ENCODE measurements at regions not wholly inside any gene's neighbourhood (a gene's known extent, or its start where the extent isn't known, plus 50 kb on each side); places are given as distances from the start of the nearest gene placed in this dataset.
"Not testable (repeated sequence)": the region's sequence is repeated elsewhere in the genome, so short reads cannot be mapped to it uniquely, and the experiment has no call there.

- no peak for TF ChIP-seq POLR2AphosphoS5 (IDR thresholded peaks at IDR 0.05; ENCODE audit: low read depth, low read length)
- no peak for TF ChIP-seq POLR2A (IDR thresholded peaks at IDR 0.05; ENCODE audit: low read depth, low read length)
- no peak for TF ChIP-seq TAF1 (IDR thresholded peaks at IDR 0.05; ENCODE audit: borderline replicate concordance, low read depth, low read length)
- DNase-seq (ENCODE audit: insufficient read length) (no peak), FAIRE-seq (no peak)
Measured at GRCh38 chr5:86671536-86671935, 53.8 kb downstream of the COX7C start.

DNA sequence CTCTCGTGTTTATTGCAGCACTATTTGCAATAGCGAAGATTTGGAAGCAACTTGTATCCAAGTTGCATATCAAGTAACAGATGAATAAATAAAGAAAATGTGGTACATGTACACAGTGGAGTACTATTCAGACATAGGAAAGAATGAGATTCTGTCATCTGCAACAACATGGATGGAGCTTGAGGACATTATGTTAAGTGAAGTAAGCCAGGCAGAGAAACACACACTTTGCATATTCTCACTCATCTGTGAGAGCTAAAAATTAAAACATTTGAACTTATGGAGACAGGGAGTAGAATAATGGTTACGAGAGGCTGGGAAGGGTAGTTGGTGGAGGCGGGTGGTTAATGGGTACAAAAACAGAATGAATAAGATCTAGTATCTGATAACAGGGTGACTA is 56.3 kb downstream of the COX7C start:
- DNase-seq (ENCODE audit: insufficient read length): no peak
- no peak for TF ChIP-seq TAF1 (IDR thresholded peaks at IDR 0.05; ENCODE audit: borderline replicate concordance, low read depth, low read length)
- no peak for TF ChIP-seq POLR2A (IDR thresholded peaks at IDR 0.05; ENCODE audit: low read depth, low read length)
- no peak for TF ChIP-seq POLR2AphosphoS5 (IDR thresholded peaks at IDR 0.05; ENCODE audit: low read depth, low read length)
- no peak for FAIRE-seq

DNA sequence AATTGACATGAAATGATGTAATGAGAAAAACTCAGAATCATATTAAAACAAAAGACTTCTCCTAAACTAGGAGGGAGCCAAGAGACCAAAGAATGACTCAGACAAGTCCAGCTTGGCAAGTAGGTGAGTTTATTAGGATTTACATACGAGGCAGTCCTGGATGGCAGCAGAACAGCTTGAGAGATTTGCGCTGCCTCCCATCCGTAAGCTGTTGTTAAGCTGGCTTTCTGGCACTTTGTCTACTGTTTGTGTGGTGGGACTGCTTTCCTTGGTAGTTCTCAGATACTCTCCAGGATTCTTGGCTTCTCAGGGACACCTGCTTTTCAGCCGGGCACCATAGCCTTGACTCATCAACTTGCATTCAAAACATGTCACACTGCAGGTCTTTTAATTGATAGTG is 57.6 kb downstream of the COX7C start:
- no peak for DNase-seq (ENCODE audit: insufficient read length)
- no peak for FAIRE-seq
- TF ChIP-seq POLR2A (IDR thresholded peaks at IDR 0.05; ENCODE audit: low read depth, low read length) (no peak), TAF1 (IDR thresholded peaks at IDR 0.05; ENCODE audit: borderline replicate concordance, low read depth, low read length) (no peak), POLR2AphosphoS5 (IDR thresholded peaks at IDR 0.05; ENCODE audit: low read depth, low read length) (no peak)

- no peak for TF ChIP-seq POLR2AphosphoS5 (IDR thresholded peaks at IDR 0.05; ENCODE audit: low read depth, low read length)
- no peak for TF ChIP-seq TAF1 (IDR thresholded peaks at IDR 0.05; ENCODE audit: borderline replicate concordance, low read depth, low read length)
- no peak for TF ChIP-seq POLR2A (IDR thresholded peaks at IDR 0.05; ENCODE audit: low read depth, low read length)
- FAIRE-seq: peak; percentile 67
- no peak for DNase-seq (ENCODE audit: insufficient read length)
Measured at GRCh38 chr5:86679529-86679928, 61.8 kb downstream of the COX7C start.

GRCh38 chr5:86679949-86680348 is 62.2 kb downstream of the COX7C start:
- no peak for FAIRE-seq
- DNase-seq (ENCODE audit: insufficient read length): no peak
- TF ChIP-seq TAF1 (IDR thresholded peaks at IDR 0.05; ENCODE audit: borderline replicate concordance, low read depth, low read length): no peak
- TF ChIP-seq POLR2AphosphoS5 (IDR thresholded peaks at IDR 0.05; ENCODE audit: low read depth, low read length): no peak

GRCh38 chr5:86684222-86684621 is 66.5 kb downstream of the COX7C start:
- DNase-seq (ENCODE audit: insufficient read length): no peak
- TF ChIP-seq POLR2A (IDR thresholded peaks at IDR 0.05; ENCODE audit: low read depth, low read length) (no peak), TAF1 (IDR thresholded peaks at IDR 0.05; ENCODE audit: borderline replicate concordance, low read depth, low read length) (no peak), POLR2AphosphoS5 (IDR thresholded peaks at IDR 0.05; ENCODE audit: low read depth, low read length) (no peak)
- FAIRE-seq: no peak

DNA sequence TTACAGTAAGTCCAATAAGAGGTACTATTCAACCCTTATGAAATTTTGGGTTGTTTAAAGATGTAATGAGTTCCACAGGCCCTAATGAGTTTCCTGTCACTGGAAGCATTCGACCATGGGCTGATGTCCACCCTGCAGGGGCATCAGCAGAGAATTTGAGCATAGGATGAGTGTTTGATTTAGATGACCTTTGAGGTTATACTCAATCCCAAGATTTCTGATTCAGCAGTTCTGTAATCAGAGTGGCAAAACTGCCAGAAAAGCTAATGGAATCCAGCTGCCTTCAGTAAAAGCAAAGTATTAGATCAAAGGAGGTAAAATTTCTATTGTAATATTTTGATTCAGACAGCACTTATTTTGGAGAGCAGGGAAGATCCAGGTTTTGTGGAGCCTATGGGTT is 68.3 kb downstream of the COX7C start:
- no peak for FAIRE-seq

GRCh38 chr5:86688406-86688805 is 70.7 kb downstream of the COX7C start:
- FAIRE-seq (no peak), DNase-seq (ENCODE audit: insufficient read length) (no peak)
- no peak for TF ChIP-seq POLR2A (IDR thresholded peaks at IDR 0.05; ENCODE audit: low read depth, low read length)
- no peak for TF ChIP-seq POLR2AphosphoS5 (IDR thresholded peaks at IDR 0.05; ENCODE audit: low read depth, low read length)
- no peak for TF ChIP-seq TAF1 (IDR thresholded peaks at IDR 0.05; ENCODE audit: borderline replicate concordance, low read depth, low read length)

More for the DNA sequence above, 68.3 kb downstream of the COX7C start:
- TF ChIP-seq POLR2A (IDR thresholded peaks at IDR 0.05; ENCODE audit: low read depth, low read length): no peak
- TF ChIP-seq POLR2AphosphoS5 (IDR thresholded peaks at IDR 0.05; ENCODE audit: low read depth, low read length): no peak
- no peak for TF ChIP-seq TAF1 (IDR thresholded peaks at IDR 0.05; ENCODE audit: borderline replicate concordance, low read depth, low read length)
- no peak for DNase-seq (ENCODE audit: insufficient read length)

- TF ChIP-seq POLR2AphosphoS5 (IDR thresholded peaks at IDR 0.05; ENCODE audit: low read depth, low read length) (no peak), POLR2A (IDR thresholded peaks at IDR 0.05; ENCODE audit: low read depth, low read length) (no peak), TAF1 (IDR thresholded peaks at IDR 0.05; ENCODE audit: borderline replicate concordance, low read depth, low read length) (no peak)
- no peak for FAIRE-seq
Measured at GRCh38 chr5:86689103-86689729, 71.5 kb downstream of the COX7C start.

GRCh38 chr5:86709157-86709881 is 91.6 kb downstream of the COX7C start:
- FAIRE-seq (no peak), DNase-seq (ENCODE audit: insufficient read length) (no peak)
- no peak for TF ChIP-seq TAF1 (IDR thresholded peaks at IDR 0.05; ENCODE audit: borderline replicate concordance, low read depth, low read length)
- no peak for TF ChIP-seq POLR2AphosphoS5 (IDR thresholded peaks at IDR 0.05; ENCODE audit: low read depth, low read length)
- TF ChIP-seq POLR2A (IDR thresholded peaks at IDR 0.05; ENCODE audit: low read depth, low read length): no peak

More at GRCh38 chr5:86689103-86689729, 71.5 kb downstream of the COX7C start:
- DNase-seq (ENCODE audit: insufficient read length): no peak

- DNase-seq (ENCODE audit: insufficient read length): no peak
- FAIRE-seq: no peak
- no peak for TF ChIP-seq POLR2A (IDR thresholded peaks at IDR 0.05; ENCODE audit: low read depth, low read length)
- no peak for TF ChIP-seq POLR2AphosphoS5 (IDR thresholded peaks at IDR 0.05; ENCODE audit: low read depth, low read length)
- TF ChIP-seq TAF1 (IDR thresholded peaks at IDR 0.05; ENCODE audit: borderline replicate concordance, low read depth, low read length): no peak
Measured at GRCh38 chr5:86716121-86716520, 98.4 kb downstream of the COX7C start.

DNA sequence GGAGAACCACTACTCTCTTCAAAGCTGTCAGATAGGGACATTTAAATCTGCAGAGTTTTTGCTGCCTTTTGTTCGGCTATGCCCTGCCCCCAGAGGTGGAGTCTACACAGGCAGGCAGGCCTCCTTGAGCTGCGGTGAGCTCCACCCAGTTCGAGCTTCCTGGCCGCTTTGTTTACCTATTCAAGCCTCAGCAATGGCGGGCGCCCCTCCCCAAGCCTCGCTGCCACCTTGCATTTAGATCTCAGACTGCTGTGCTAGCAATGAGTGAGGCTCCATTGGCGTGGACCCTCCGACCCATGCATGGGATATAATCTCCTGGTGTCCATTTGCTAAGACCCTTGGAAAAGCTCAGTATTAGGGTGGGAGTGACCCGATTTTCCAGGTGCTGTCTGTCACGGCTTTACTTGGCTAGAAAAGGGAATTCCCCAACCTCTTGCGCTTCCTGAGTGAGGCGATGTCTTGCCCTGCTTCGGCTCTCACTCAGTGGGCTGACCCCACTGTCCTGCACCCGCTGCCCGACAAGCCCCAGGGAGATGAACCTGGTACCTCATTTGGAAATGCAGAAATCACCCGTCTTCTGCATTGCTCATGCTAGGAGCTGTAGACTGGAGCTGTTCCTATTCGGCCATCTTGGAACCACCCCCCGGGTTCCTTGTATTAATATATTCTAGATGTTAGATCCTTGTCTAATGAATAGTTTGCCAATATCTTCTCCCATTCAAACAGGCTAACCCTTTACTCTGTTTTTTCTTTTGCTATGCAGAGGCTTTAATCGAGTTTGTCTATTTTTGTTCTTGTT is 113.8 kb downstream of the COX7C start:
- DNase-seq (ENCODE audit: insufficient read length); FAIRE-seq: not testable (repeated sequence)
